Panc1 (cell line): ENCODE measurements at regions not wholly inside any gene's neighbourhood (a gene's known extent, or its start where the extent isn't known, plus 50 kb on each side); places are given as distances from the start of the nearest gene placed in this dataset.

Source experiments
- POLR2AphosphoS5 ChIP-seq: IDR thresholded peaks from 2 replicates; pipeline ENCODE4 v1.6.1; 2012; ENCODE audit warnings: mild to moderate bottlenecking, low read depth, low read length, moderate library complexity
- SIN3A ChIP-seq: IDR thresholded peaks from 2 replicates; pipeline ENCODE4 v1.6.1; 2012; ENCODE audit warnings: low read depth, mild to moderate bottlenecking, low read length, moderate library complexity, borderline replicate concordance; ENCODE audit not compliant: insufficient read depth
- TCF7L2 ChIP-seq: IDR thresholded peaks from 2 replicates; pipeline ENCODE4 v1.6.1; 2011; ENCODE audit warnings: mild to moderate bottlenecking, low read depth, low read length, inconsistent platforms
- TF ChIP-seq, protein P1 (sequence below): fragments of 450-650 bp; IDR thresholded peaks from 2 replicates; pipeline ENCODE4 v1.5.1; 2017; ENCODE audit warnings: mild to moderate bottlenecking
- TF ChIP-seq, protein P2 (sequence below), 2 experiments: IDR thresholded peaks; 2 replicates each; pipeline ENCODE4 v1.6.1; 2011 to 2012; ENCODE audit warnings: low read depth in 2 of 2, control low read depth in 1 of 2, low read length in 1 of 2, mild to moderate bottlenecking in 1 of 2, moderate library complexity in 1 of 2; ENCODE audit not compliant: insufficient read depth in 1 of 2

DNA sequence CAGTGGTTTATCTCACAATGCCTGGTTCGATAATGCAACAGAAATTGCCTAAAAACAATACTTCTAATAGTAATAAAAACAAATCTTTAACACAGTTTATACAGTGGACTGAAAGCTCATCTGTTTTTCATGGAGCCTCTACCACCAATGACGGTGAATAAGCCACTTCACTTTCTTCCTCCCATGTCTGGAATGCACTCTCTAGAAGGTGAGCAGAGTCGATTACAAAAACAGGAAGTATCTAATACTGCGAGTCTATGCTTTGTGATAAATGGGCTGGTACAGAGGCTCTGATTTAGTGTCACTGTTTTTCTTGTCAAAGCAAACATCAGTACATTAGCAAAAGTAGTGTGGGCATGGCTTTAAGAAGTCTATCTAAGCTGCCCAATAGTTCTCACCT is 1348.6 kb upstream of the SLC10A2 start:
- TF ChIP-seq, protein P1, sequence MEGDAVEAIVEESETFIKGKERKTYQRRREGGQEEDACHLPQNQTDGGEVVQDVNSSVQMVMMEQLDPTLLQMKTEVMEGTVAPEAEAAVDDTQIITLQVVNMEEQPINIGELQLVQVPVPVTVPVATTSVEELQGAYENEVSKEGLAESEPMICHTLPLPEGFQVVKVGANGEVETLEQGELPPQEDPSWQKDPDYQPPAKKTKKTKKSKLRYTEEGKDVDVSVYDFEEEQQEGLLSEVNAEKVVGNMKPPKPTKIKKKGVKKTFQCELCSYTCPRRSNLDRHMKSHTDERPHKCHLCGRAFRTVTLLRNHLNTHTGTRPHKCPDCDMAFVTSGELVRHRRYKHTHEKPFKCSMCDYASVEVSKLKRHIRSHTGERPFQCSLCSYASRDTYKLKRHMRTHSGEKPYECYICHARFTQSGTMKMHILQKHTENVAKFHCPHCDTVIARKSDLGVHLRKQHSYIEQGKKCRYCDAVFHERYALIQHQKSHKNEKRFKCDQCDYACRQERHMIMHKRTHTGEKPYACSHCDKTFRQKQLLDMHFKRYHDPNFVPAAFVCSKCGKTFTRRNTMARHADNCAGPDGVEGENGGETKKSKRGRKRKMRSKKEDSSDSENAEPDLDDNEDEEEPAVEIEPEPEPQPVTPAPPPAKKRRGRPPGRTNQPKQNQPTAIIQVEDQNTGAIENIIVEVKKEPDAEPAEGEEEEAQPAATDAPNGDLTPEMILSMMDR: no peak
- no peak for TF ChIP-seq POLR2AphosphoS5
- TF ChIP-seq, protein P2, sequence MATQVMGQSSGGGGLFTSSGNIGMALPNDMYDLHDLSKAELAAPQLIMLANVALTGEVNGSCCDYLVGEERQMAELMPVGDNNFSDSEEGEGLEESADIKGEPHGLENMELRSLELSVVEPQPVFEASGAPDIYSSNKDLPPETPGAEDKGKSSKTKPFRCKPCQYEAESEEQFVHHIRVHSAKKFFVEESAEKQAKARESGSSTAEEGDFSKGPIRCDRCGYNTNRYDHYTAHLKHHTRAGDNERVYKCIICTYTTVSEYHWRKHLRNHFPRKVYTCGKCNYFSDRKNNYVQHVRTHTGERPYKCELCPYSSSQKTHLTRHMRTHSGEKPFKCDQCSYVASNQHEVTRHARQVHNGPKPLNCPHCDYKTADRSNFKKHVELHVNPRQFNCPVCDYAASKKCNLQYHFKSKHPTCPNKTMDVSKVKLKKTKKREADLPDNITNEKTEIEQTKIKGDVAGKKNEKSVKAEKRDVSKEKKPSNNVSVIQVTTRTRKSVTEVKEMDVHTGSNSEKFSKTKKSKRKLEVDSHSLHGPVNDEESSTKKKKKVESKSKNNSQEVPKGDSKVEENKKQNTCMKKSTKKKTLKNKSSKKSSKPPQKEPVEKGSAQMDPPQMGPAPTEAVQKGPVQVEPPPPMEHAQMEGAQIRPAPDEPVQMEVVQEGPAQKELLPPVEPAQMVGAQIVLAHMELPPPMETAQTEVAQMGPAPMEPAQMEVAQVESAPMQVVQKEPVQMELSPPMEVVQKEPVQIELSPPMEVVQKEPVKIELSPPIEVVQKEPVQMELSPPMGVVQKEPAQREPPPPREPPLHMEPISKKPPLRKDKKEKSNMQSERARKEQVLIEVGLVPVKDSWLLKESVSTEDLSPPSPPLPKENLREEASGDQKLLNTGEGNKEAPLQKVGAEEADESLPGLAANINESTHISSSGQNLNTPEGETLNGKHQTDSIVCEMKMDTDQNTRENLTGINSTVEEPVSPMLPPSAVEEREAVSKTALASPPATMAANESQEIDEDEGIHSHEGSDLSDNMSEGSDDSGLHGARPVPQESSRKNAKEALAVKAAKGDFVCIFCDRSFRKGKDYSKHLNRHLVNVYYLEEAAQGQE (IDR thresholded peaks at IDR 0.05; ENCODE audit: insufficient read depth in 1 of 2, low read depth in 2 of 2, low read length in 1 of 2): no peak
- no peak for TF ChIP-seq TCF7L2
- TF ChIP-seq SIN3A: no peak
